ENCODE measurements at regions not wholly inside any gene's neighbourhood (a gene's known extent, or its start where the extent isn't known, plus 50 kb on each side); places are given as distances from the start of the nearest gene placed in this dataset.

DNA sequence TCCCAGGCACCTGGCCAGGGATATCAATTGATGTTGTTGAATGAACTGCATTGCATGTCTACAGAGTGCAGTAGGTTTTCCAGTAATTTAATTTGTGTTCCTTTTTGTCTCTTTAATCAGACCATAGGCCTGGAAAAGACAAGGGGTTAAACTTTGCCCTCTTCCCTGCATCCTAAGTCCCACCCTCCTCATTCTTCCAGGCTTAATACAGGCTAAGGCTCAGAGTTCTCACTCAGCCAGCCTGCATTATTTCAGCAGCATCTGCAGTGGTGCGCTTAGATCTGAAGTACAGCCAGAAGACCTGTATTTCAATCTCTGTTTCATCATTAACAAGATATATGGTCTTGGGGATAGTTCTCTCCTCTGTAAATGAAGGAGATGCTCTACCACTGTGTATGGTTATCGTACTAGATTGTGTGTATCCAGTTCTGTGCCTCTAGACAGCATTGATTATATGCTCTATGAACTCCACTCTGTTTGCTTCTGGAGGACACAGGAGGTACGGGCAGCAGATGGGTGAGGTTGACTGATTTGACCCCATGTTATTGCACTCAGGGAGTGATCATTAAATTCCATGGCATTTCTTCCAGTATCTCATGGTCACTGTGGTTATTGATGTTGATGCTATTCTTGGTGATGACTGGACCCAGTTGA is 286.1 kb downstream of the RPS6KC1 start:
- no peak for TF ChIP-seq CTCF (IDR thresholded peaks at IDR 0.05)
- no peak for TF ChIP-seq POLR2A (IDR thresholded peaks at IDR 0.05)
